GM21619 (cell line): ENCODE measurements at regions not wholly inside any gene's neighbourhood (a gene's known extent, or its start where the extent isn't known, plus 50 kb on each side); places are given as distances from the start of the nearest gene placed in this dataset.
"Not testable (repeated sequence)": the region's sequence is repeated elsewhere in the genome, so short reads cannot be mapped to it uniquely, and the experiment has no call there.

ENCODE experiments used
- ATAC-seq: cut with Tn5 transposase; IDR thresholded peaks from one replicate; pipeline ENCODE4 v1.9.1; 2021; ENCODE audit not compliant: unreplicated experiment

DNA sequence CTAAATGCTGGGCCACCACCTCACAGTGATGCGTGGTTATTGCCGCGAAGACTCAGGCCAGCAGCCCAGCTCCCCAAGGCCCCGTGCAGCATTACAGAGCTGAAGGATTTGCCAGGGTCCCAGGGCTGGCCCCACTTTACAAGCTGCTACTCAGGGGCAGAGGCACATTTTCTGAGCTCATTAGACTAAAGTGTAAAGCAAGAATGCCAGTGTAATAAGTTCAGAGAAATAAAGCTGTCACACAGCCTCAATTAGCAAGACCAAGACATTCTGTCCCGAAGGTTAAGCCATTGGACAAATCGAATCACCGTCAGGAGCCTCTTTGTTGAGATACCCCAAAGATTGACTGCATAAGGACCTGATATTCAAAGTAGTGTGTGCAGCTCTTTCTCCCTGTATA is 428.4 kb downstream of the EFNB2 start:
- ATAC-seq, result no peak

- no peak for ATAC-seq
These were observed 430.3 kb downstream of the EFNB2 start for GRCh38 chr13:106105153-106105552.

GRCh38 chr13:106104281-106104901 is 431.1 kb downstream of the EFNB2 start:
- ATAC-seq, result no peak

DNA sequence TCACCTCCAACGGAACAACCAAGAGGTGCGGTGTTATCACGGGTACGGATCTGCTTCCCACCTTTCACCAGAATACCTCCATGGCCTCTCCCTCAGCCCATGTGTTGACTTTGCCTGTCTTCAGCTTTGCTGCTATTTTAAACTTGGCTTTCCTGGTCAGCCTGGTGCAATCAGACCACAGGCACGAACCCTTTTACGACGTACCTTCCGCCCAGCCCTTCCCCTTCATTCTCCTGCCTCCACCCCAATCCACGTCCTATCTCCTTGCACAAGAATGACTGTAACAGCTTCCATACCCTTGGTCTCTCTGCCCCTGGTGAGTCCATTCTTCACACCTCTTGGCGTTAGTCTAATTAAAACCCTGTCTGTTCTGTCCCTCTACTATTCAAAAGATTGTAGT is 431.7 kb downstream of the EFNB2 start:
- no peak for ATAC-seq

DNA sequence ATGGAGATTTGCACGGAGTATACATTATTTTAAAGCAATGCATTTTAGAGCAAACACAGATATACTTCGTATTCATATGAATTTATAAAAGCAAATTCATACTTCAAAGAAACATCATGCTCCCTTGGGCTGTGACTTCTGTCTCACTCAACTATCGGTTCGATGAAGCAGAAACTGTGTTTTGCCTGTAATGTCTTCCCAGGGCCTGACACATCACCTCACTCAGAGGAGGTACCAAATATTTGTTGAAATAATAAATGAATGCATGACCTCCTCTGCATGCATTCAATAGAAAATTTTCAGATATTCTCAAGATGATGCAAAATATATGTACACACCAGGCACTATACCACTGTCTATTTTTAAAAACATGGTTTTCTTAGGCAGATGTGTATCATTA is 432.7 kb downstream of the EFNB2 start:
- ATAC-seq, result no peak

- no peak for ATAC-seq
These were observed 434.3 kb downstream of the EFNB2 start for GRCh38 chr13:106101201-106101600.

- no peak for ATAC-seq
These were observed 435.1 kb downstream of the EFNB2 start for GRCh38 chr13:106100171-106100919.

DNA sequence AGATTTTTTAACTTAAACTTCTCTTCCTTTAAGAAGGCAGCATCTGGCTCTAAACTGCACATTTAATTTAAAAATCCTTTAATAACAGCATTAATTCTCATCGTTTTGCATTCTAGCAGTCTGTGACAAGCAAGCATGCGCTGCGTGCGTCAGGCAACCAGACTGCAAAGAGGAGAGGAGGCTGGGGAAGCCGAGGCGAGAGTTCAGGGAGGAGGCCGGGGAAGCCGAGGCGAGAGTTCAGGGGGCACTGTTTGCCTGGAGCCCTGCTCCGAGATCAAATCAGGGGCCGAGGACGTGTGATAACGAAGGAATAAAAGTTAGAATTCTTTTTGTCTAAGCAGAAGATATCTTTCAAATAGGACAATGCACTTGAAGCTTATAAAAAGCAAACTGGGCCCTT is 435.7 kb downstream of the EFNB2 start:
- ATAC-seq, result no peak

DNA sequence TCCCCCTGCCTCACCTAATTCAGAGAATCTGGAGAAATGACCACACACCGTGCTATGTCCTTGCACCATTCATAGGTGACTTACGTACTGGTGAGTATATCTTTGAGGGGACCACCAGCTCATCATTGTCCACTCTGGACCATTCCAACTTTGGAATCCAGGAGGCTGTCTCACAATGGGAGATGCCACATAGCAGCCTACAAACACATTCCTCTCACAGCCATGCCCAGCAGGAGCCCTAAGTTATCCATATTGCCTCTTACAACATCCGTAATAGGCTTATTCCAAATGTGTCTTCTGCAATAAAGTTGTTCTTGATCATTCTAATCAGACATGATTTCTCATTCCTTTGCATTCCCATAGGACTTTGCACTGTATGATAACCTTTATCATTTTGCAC is 436.7 kb downstream of the EFNB2 start:
- ATAC-seq, result no peak

DNA sequence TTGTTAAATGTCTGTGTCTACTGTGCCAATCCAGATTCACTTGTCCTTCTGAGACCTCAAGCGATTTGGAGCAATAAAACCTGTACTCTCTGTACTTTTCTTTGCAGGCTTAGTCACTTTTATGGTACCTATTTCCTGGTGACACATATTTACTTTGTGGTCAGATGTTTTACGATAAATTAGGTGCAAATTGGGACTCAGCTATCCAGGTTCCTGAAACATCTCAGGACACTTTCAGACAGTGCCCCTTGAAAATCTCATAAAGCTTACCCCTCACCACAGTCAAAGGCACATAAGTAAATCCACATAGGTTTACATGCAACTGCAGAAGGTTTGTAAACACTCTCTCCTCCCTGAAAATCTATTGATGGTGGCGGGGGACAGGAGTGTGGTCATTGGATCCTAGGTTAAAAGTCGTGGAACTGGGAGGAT is 438.8 kb downstream of the EFNB2 start:
- no peak for ATAC-seq

- no peak for ATAC-seq
These were observed 439.5 kb downstream of the EFNB2 start for GRCh38 chr13:106095919-106096318.

- ATAC-seq, result no peak
These were observed 440.1 kb downstream of the EFNB2 start for GRCh38 chr13:106095406-106095805.

GRCh38 chr13:106090001-106090400 is 445.5 kb downstream of the EFNB2 start:
- ATAC-seq, result no peak

DNA sequence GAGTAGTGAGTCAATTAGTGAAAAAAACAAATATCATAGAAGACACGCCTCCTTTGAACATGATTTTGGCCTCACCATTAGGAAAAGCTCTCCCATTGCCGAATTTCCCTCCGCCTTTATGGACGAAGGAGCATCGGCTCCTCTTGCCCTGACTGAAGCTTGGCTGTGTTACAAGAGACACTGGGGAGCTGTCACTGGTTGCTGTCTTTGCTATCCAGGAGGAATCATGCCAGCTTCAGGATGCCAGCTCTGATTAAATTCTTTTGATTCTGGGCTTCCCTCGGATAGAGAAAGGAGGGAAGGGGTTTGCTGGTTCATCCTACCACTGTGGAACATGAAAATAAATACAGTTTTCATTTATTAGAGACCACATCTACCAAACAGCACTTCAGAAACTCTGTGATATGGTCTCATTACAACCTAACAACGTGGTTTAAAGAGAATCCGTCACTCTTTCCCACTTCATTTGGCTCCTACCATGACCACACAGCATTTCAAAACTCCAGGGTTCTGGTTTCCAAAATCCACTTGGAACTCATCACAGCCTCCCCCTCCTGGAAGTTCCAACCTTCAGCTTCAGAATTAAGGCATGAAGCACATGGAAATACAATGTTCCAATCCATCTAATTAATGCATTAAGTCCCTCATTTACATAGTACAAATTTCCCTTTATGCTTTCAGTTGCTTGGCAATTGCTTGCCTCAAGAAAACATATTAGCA is 446.0 kb downstream of the EFNB2 start:
- no peak for ATAC-seq

GRCh38 chr13:106088085-106088484 is 447.4 kb downstream of the EFNB2 start:
- ATAC-seq, result no peak

DNA sequence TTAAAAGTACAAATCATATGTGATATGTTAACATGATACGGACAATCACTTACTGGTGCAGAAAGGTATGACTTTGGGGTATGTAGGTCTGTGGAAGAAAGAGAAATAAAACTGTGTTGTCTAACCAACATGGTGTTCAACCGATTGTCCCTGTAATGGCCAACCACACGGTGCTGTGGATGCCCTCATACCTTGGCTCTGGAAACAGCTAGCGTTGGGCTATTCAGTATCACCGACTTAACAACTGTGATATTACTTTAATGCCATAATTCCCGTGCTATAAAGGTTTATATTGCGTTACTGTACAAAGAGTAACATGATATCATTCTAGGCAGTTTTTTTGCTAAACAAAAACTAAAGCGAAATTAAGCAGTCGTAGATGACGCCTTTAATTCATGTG is 448.3 kb downstream of the EFNB2 start:
- ATAC-seq, result no peak

GRCh38 chr13:106083620-106084350 is 451.7 kb downstream of the EFNB2 start:
- no peak for ATAC-seq

- not testable (repeated sequence) for ATAC-seq
These were observed 454.2 kb downstream of the EFNB2 start for GRCh38 chr13:106081221-106081620.

- no peak for ATAC-seq
These were observed 457.3 kb downstream of the EFNB2 start for GRCh38 chr13:106078191-106078590.

- ATAC-seq, result no peak
These were observed 458.4 kb downstream of the EFNB2 start for GRCh38 chr13:106077017-106077416.

GRCh38 chr13:106072014-106072413 is 463.4 kb downstream of the EFNB2 start:
- ATAC-seq, result no peak
